LNCaP clone FGC (cell line): ENCODE measurements at regions not wholly inside any gene's neighbourhood (a gene's known extent, or its start where the extent isn't known, plus 50 kb on each side); places are given as distances from the start of the nearest gene placed in this dataset.

ENCODE experiments used
- DNase-seq: peaks from one replicate; pipeline ENCODE4 v3.0.0-alpha.2; 2011; ENCODE audit warnings: low read depth
- H3K4me3 ChIP-seq: 2 replicates; pipeline ENCODE4 v1.5.1; 2011; ENCODE audit warnings: mild to moderate bottlenecking, low read depth, low read length, control low read depth
- CTCF ChIP-seq: IDR thresholded peaks from 2 replicates; pipeline ENCODE4 v1.5.1; 2012; ENCODE audit warnings: mild to moderate bottlenecking; ENCODE audit not compliant: control insufficient read depth, insufficient read depth; ENCODE audit errors: extremely low read depth

GRCh38 chr21:18666725-18667124 lies 263.1 kb upstream of the TMPRSS15 start:
- no peak overlapping the region for H3K4me3 ChIP-seq
- no peak for TF ChIP-seq CTCF
- DNase-seq = no peak

GRCh38 chr21:18673789-18674188 lies 270.2 kb upstream of the TMPRSS15 start:
- no peak overlapping the region for H3K4me3 ChIP-seq

GRCh38 chr21:18677632-18678031 lies 274.0 kb upstream of the TMPRSS15 start:
- DNase-seq = no peak
- no peak overlapping the region for H3K4me3 ChIP-seq
- no peak for TF ChIP-seq CTCF

More at GRCh38 chr21:18673789-18674188, 270.2 kb upstream of the TMPRSS15 start:
- no peak for TF ChIP-seq CTCF
- no peak for DNase-seq

- no peak for TF ChIP-seq CTCF
- H3K4me3 ChIP-seq = no peak overlapping the region
- DNase-seq = no peak
These were observed 302.4 kb upstream of the TMPRSS15 start for GRCh38 chr21:18705971-18706370.

GRCh38 chr21:18711662-18712061 lies 308.1 kb upstream of the TMPRSS15 start:
- no peak for DNase-seq
- no peak for TF ChIP-seq CTCF
- H3K4me3 ChIP-seq = no peak overlapping the region

- TF ChIP-seq CTCF = no peak
These were observed 312.0 kb upstream of the TMPRSS15 start for GRCh38 chr21:18715606-18716005.

GRCh38 chr21:18716578-18717138 lies 313.1 kb upstream of the TMPRSS15 start:
- TF ChIP-seq CTCF = no peak
- H3K4me3 ChIP-seq = no peak overlapping the region
- peak; percentile 11 for DNase-seq

More at GRCh38 chr21:18715606-18716005, 312.0 kb upstream of the TMPRSS15 start:
- no peak overlapping the region for H3K4me3 ChIP-seq
- DNase-seq = no peak
